HT1080 (cell line): ENCODE measurements at regions not wholly inside any gene's neighbourhood (a gene's known extent, or its start where the extent isn't known, plus 50 kb on each side); places are given as distances from the start of the nearest gene placed in this dataset.

ENCODE experiments used
- DNase-seq: peaks from one replicate; pipeline ENCODE4 v3.0.0-alpha.2; 2015; ENCODE audit warnings: low read depth

- DNase-seq, result no peak
These were observed 218.1 kb upstream of the SOX4 start for GRCh38 chr6:21375151-21376116.

GRCh38 chr6:21377356-21377755, 216.2 kb upstream of the SOX4 start:
- DNase-seq, result no peak

- DNase-seq, result peak; percentile 18
These were observed 212.1 kb upstream of the SOX4 start for GRCh38 chr6:21381331-21381963.

GRCh38 chr6:21382821-21383449, 210.6 kb upstream of the SOX4 start:
- no peak for DNase-seq

- no peak for DNase-seq
These were observed 210.0 kb upstream of the SOX4 start for GRCh38 chr6:21383450-21384085.

DNA sequence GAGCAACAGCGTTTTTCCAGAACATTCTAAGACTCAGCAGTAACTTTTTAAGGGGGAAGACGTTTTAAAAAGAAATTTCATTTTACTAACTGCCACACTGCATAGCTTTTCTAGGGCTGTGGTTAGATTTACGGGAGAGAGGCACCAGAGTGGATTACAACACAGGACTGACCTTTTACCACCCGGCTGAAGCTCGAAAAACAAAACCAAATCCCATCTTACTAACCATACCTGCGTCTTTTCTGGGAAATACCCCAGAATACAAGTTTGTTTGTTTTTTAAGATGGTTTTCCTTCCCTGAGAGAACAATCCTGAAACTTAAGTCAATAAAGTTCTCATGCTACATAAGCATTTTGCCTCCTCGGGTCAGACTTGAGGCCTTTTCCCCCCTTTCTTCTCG, 209.3 kb upstream of the SOX4 start:
- DNase-seq, result no peak

GRCh38 chr6:21386744-21387143, 206.8 kb upstream of the SOX4 start:
- DNase-seq, result no peak

- no peak for DNase-seq
These were observed 202.9 kb upstream of the SOX4 start for GRCh38 chr6:21390532-21391213.

DNA sequence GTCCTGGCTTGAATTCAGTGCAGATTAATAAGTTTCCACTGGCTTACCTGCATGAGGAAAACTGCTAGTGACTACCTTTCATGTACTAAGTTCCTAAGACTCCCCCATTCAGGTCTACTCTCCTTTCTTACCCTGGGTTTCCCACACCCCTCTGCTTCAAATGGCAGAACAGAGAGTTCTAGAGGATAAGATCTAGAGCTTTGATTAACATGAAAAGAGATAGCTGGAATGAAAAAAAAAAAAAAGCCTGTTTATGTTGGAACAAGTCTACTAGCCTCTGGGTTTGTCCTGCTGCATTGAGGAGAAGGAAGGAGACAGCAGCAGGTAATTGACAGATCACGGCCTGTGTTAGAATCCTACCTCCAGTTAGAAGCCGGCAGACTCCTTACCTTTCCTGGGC, 201.4 kb upstream of the SOX4 start:
- no peak for DNase-seq

GRCh38 chr6:21393441-21394165, 199.9 kb upstream of the SOX4 start:
- DNase-seq, result no peak

DNA sequence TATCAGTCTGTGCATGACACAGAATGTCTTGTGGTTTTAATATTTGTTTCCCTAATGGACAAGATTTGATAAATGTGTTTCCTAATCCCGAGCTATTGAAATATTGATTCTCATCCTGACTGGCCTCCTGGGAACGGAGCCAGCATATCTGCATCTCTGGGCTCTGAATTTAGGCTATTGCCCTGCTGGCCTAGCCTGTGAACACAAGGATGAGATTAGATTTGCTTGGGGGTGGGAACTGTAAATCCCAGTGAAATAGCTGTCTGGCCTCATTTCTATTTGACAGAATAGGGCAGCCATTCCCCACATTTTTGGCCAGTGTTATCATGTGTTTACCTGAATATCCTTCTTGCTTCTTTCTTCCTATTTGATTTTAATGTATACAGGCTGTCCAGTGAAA, 198.4 kb upstream of the SOX4 start:
- DNase-seq, result no peak

- DNase-seq, result peak; percentile 48
These were observed 197.2 kb upstream of the SOX4 start for GRCh38 chr6:21396313-21396712.

DNA sequence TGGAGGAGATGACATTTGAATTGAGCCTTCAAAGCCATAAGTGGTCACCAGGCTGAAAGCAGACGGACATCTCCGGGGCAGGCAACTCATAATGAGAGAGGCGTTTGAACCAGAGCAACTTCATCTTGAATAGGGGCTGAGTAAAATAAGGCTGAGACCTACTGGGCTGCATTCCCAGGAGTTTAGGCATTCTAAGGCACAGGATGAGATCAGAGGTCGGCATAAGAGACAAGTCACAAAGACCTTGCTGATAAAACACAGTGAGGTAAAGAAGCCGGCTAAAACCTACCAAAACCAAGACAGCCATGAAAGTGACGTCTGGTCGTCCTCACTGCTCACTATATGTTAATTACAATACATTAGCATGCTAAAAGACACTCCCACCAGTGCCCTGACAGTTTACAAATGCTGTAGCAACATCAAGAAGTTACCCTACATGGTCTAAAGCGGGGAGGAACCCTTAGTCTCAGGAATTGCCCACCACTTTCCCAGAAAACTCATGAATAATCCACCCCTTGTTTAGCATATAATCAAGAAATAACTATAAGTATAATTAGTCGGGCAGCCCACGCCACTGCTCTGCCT, 194.7 kb upstream of the SOX4 start:
- DNase-seq, result no peak

- DNase-seq, result peak; percentile 57
These were observed 191.2 kb upstream of the SOX4 start for GRCh38 chr6:21402368-21402767.

GRCh38 chr6:21404577-21404976, 189.0 kb upstream of the SOX4 start:
- no peak for DNase-seq

DNA sequence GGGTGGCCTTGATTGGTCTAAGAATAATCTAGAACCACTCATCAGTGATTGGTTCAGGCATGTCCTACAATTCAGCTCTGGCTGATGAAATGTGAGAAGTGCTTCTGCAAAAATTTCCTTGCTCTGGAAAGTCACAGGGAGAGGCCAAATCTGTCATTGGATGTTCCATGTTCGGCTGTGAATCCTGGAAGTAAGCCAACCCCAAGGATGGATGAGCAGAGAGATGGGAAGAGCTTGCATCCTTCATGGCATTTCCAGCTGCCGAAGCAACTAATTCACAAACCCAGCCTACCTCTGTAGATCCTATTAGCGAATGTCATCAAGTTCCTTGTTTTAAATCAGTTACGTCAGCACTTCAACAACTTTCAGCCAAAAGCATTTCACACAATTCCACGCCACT, 187.2 kb upstream of the SOX4 start:
- DNase-seq, result no peak

- no peak for DNase-seq
These were observed 184.3 kb upstream of the SOX4 start for GRCh38 chr6:21409231-21409630.

- no peak for DNase-seq
These were observed 180.1 kb upstream of the SOX4 start for GRCh38 chr6:21413428-21413827.

GRCh38 chr6:21414065-21414464, 179.5 kb upstream of the SOX4 start:
- no peak for DNase-seq
